ENCODE measurements at regions not wholly inside any gene's neighbourhood (a gene's known extent, or its start where the extent isn't known, plus 50 kb on each side); places are given as distances from the start of the nearest gene placed in this dataset.
"Not testable (repeated sequence)": the region's sequence is repeated elsewhere in the genome, so short reads cannot be mapped to it uniquely, and the experiment has no call there.

DNA sequence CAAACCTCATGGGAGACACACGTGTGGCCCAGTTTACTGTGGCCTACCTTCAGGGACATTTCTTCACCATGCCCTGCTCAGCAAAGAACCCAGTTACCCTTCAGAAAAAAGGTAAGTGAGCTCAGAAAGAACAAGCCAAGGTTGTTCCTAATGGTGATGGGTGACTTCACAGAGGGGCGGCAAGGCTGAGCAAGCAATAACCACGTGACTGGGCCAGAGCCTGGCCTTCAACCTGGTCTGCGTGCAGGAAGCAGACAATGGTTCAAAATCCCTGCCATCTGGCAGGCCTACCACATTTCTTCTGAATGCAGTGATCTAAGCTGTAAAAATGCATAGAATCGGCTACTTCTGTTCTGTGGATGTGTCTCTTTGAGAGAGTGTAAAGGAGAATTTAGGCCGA is 115.5 kb upstream of the CST7 start:
- no peak for DNase-seq (ENCODE audit: low read depth in 2 of 3, low spot score in 1 of 3)

- DNase-seq (ENCODE audit: low read depth in 2 of 3, low spot score in 1 of 3), result no peak
Measured at GRCh38 chr20:24834310-24834709, 114.8 kb upstream of the CST7 start.

- DNase-seq (ENCODE audit: low read depth in 2 of 3, low spot score in 1 of 3), result no peak
Measured at GRCh38 chr20:24835195-24835594, 113.9 kb upstream of the CST7 start.

DNA sequence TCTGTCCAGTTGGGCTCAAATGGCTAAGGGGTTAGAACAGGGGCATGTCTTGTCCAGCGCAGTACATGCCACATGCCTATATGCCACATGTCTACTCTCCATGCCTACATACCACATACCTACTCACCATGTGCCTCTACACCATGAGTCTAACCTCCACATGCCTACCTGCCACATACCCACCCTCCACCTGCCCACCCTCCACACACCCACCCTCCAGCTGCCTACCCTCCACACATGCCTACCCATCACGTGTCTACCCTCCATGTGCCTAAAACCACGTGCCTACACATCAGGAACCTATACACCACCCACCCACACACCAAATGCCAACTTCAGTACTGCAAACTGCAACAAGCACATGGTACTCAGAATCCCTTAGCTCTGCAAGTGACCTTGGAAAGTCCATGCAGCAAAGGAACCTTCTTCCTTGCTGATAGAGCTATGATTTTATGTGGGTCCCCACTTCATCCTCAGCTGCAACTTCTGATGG is 113.0 kb upstream of the CST7 start:
- DNase-seq (ENCODE audit: low read depth in 2 of 3, low spot score in 1 of 3), result no peak

- no peak for DNase-seq (ENCODE audit: low read depth in 2 of 3, low spot score in 1 of 3)
Measured at GRCh38 chr20:24836661-24837299, 112.3 kb upstream of the CST7 start.

- no peak for DNase-seq (ENCODE audit: low read depth in 2 of 3, low spot score in 1 of 3)
Measured at GRCh38 chr20:24837781-24838450, 111.2 kb upstream of the CST7 start.

DNA sequence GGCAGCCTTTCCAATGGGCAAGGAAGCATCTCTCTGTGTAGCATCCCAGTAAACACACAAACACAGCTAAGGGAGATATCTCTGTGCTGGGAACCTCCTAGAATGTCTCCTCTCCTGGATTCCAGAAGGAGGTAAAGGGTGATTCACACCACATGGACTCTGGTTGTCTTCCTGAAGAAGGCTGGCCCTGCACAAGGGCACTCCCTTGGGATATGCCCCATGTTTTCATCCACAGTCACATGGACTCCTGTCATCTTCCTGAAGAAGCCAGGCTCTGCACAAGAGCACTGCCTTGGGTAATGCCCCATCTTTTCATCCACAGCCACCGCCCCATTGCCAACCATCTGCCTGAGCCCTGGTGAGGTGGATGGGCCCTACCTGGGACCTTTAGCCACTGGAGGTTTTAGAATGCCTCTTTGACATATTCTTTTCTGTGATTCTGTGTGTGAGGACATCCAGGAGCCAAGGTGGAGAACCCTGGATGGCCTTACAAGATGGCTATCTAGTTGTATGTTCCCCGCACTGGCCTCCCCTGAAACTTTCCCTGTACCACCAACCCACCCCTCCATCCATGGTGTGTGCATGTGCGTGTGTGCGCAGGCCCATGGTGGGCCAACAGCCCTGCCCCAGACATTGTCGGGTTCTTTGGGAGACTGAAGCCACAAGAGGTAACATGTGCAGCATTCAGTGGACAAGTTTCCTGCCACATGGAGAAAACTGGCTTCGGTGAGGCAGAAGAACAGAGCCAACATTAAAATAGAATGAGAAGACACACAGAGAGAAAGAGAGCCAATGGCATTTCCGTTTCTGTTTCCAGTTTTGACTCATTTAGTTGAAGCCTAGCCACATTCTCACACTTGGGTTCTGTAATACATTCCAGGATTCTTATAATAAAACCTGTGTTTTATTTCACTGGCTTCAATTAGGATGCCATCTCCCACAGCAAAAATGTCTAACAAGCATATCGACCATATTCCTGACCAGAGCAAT is 110.2 kb upstream of the CST7 start:
- DNase-seq (ENCODE audit: low read depth in 2 of 3, low spot score in 1 of 3), result no peak

- no peak for DNase-seq (ENCODE audit: low read depth in 2 of 3, low spot score in 1 of 3)
Measured at GRCh38 chr20:24840121-24840713, 108.9 kb upstream of the CST7 start.

DNA sequence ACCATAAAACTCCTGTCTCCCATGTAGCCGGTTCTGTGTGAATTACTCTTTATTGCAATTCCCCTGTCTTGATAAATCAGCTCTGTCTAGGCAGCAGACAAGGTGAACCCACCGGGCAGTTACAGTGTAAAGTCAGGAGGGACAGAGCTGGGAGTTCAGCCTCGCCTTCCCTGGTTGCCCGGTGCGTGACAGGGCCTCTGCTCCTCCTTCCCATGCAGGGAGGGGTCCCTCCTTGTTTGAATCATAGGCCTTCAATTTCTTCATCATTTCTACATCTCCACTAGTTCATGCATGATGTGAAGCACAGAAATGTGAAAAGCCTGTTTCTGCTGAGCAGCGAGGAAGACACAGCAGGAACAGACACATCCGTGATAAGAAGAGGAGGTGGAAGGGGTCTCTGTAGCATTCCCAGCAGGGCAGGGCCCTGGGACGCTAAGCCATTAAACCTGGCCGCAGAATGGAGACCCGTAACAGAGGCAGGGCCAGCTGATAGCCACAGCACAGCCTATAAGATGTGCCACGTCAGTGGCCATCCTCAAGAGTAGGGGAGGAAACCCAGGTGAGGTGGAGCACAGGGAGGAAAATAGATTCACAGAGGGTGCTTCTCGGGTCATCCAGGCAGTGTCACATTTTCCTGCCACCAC is 106.7 kb upstream of the CST7 start:
- no peak for DNase-seq (ENCODE audit: low read depth in 2 of 3, low spot score in 1 of 3)

DNA sequence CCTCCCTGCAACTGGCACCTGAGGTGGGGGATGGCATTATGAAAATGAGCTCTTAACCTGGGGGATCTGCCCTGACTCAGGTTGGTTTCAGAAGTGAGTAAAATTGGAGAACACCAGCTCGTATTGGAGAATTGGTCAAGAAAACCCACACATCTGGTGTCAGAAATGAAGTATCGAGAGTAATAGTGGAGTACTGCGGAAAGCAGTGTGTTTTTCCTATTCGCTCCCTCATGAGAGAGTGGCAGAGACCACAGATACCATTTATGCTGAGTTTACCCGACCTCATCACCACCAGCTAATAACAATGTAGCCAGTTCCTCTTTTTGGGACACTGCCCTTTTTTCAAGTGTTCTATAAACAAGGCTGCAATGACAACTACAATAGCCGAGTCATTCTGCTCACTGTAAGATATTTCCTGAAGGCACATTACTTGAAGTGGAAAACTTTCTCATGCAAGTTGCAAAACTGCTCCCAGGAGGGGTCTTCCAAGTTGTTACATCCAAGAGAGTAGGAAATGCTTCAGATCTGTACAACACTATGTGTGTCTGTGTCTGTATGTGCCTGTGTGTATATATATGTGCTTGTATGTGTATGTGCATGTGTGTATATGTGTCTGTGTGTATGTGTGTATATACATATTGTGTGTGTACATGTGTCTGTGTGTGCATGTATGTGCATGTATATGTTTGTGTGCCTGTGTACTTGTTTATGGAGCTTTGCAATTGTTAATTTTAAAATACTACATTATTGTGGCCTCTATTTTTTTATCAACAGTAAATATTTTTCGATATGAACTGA is 106.0 kb upstream of the CST7 start:
- DNase-seq (ENCODE audit: low read depth in 2 of 3, low spot score in 1 of 3), result no peak

GRCh38 chr20:24850176-24850575 is 98.9 kb upstream of the CST7 start:
- DNase-seq (ENCODE audit: low read depth in 2 of 3, low spot score in 1 of 3), result no peak

GRCh38 chr20:24851346-24852019 is 97.6 kb upstream of the CST7 start:
- no peak for DNase-seq (ENCODE audit: low read depth in 2 of 3, low spot score in 1 of 3)

DNA sequence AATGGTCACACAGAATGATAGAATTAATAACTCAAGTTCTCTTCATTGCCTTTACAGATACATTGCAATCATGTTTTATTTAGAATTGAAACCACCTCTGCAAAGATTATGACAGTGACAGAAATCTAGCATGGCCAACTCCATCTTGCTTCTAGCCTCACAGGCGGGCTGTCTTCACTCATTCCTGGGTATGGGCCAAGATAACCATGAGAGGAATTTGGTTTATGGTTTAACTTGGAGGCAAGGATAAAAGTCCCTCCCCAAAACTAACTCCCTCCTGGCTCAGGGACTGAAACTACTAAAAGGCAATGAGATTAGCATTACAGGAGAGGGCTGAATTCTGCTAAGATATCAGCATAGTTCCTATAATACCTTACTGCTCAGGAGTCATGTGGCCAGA is 95.2 kb upstream of the CST7 start:
- DNase-seq (ENCODE audit: low read depth in 2 of 3, low spot score in 1 of 3), result no peak

GRCh38 chr20:24855848-24856247 is 93.2 kb upstream of the CST7 start:
- no peak for DNase-seq (ENCODE audit: low read depth in 2 of 3, low spot score in 1 of 3)

DNA sequence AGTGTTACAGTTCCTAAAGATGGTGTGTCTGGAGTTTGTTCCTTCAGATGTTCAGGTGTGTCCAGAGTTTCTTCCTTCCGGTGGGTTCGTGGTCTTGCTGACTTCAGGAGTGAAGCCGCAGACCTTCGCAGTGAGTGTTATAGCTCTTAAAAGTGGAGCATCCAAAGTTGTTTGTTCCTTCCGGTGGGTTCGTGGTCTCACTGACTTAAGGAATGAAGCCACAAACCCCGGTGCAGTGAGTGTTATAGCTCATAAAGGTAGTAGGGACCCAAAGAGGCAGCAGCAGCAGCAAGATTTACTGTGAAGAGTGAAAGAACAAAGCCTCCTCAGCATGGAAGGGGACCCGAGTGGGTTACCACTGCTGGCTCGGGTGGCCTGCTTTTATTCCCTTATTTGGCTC is 90.6 kb upstream of the CST7 start:
- not testable (repeated sequence) for DNase-seq (ENCODE audit: low read depth in 2 of 3, low spot score in 1 of 3)

DNA sequence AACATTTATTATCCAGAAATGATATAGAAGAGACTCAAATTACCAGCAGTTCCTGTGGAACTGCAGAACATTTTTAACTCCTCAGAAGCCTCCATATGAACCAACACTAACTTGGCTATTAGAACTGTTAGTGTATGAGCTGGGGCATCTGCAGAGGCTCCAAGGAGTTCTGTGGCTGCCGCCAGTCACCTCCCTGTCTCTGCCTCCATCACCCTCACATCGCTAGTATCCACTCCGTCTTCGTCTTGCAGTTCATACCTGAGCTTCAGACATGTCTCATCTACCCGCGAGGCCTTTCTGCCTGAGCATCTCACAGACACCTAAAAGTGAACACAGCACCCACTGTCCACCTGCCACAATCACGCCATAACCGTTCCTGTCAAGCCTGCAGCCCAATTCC is 89.5 kb upstream of the CST7 start:
- no peak for DNase-seq (ENCODE audit: low read depth in 2 of 3, low spot score in 1 of 3)

GRCh38 chr20:24862186-24862585 is 86.9 kb upstream of the CST7 start:
- DNase-seq (ENCODE audit: low read depth in 2 of 3, low spot score in 1 of 3), result no peak

GRCh38 chr20:24862606-24863005 is 86.5 kb upstream of the CST7 start:
- no peak for DNase-seq (ENCODE audit: low read depth in 2 of 3, low spot score in 1 of 3)

- DNase-seq (ENCODE audit: low read depth in 2 of 3, low spot score in 1 of 3), result no peak
Measured at GRCh38 chr20:24863356-24863755, 85.7 kb upstream of the CST7 start.

- no peak for DNase-seq (ENCODE audit: low read depth in 2 of 3, low spot score in 1 of 3)
Measured at GRCh38 chr20:24866008-24866407, 83.1 kb upstream of the CST7 start.
